ENCODE measurements at regions not wholly inside any gene's neighbourhood (a gene's known extent, or its start where the extent isn't known, plus 50 kb on each side); places are given as distances from the start of the nearest gene placed in this dataset.
"Not testable (repeated sequence)": the region's sequence is repeated elsewhere in the genome, so short reads cannot be mapped to it uniquely, and the experiment has no call there.

DNA sequence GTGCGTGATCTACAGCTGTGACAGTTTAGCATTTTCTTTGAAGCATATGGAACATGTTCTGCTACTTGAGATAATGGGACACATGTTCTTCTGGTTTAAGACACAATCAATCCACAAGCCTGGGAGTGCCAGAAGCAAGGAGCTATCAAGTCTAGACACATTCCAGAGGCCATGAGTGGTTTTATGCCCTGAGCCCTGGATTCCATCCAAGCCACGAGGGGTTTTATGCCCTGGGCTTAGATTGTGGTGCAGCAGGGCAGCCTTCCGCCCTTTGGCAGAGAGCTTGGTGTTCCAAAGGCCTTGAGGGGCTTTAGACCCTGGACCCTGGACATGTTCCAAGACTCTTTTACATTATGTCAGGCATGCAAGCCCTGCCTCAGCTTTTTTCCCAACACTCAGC, 1289.6 kb upstream of the SLC39A10 start:
- TF ChIP-seq, protein P1, sequence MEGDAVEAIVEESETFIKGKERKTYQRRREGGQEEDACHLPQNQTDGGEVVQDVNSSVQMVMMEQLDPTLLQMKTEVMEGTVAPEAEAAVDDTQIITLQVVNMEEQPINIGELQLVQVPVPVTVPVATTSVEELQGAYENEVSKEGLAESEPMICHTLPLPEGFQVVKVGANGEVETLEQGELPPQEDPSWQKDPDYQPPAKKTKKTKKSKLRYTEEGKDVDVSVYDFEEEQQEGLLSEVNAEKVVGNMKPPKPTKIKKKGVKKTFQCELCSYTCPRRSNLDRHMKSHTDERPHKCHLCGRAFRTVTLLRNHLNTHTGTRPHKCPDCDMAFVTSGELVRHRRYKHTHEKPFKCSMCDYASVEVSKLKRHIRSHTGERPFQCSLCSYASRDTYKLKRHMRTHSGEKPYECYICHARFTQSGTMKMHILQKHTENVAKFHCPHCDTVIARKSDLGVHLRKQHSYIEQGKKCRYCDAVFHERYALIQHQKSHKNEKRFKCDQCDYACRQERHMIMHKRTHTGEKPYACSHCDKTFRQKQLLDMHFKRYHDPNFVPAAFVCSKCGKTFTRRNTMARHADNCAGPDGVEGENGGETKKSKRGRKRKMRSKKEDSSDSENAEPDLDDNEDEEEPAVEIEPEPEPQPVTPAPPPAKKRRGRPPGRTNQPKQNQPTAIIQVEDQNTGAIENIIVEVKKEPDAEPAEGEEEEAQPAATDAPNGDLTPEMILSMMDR (IDR thresholded peaks at IDR 0.05), result not testable (repeated sequence)
- not testable (repeated sequence) for TF ChIP-seq POLR2A, EP300 (IDR thresholded peaks at IDR 0.05)

Data from sigmoid colon (tissue), 4 donors.